Keratinocyte (primary cell): ENCODE measurements at regions not wholly inside any gene's neighbourhood (a gene's known extent, or its start where the extent isn't known, plus 50 kb on each side); places are given as distances from the start of the nearest gene placed in this dataset.

Experiments
- DNase-seq: peaks from one replicate; pipeline ENCODE4 v3.0.0-alpha.2; 2011; ENCODE audit warnings: low read depth, missing footprints, low spot score
- FAIRE-seq: peaks from 2 replicates; lab custom pipeline; 2011; peaks lifted over from hg19 to GRCh38; lab: Jason Lieb, UNC
- H2AFZ ChIP-seq: 2 replicates; pipeline ENCODE4 v1.6.0; 2012; ENCODE audit warnings: low read length, control low read depth, inconsistent platforms; ENCODE audit not compliant: control insufficient read depth
- H3K27ac ChIP-seq: 2 replicates; pipeline ENCODE4 v1.5.1; 2011; ENCODE audit warnings: low read length; ENCODE audit not compliant: control insufficient read depth, insufficient read depth
- H3K27me3 ChIP-seq: 3 replicates; pipeline ENCODE4 v1.6.0; 2011; ENCODE audit warnings: low read length; ENCODE audit not compliant: control insufficient read depth, insufficient read depth; ENCODE audit errors: extremely low read depth
- H3K36me3 ChIP-seq, 2 experiments: 2 replicates in 1 of 2; 3 replicates in 1 of 2; pipeline ENCODE4 v1.5.1; 2011; ENCODE audit warnings: low read length in 2 of 2, mild to moderate bottlenecking in 1 of 2; ENCODE audit not compliant: control insufficient read depth in 2 of 2, insufficient read depth in 2 of 2; ENCODE audit errors: extremely low read depth in 1 of 2
- H3K4me1 ChIP-seq: 3 replicates; pipeline ENCODE4 v1.5.1; 2011; ENCODE audit warnings: low read length; ENCODE audit not compliant: control insufficient read depth, insufficient read depth; ENCODE audit errors: extremely low read depth
- H3K4me2 ChIP-seq: 3 replicates; pipeline ENCODE4 v1.6.0; 2011; ENCODE audit warnings: low read depth, low read length; ENCODE audit not compliant: control insufficient read depth, insufficient read depth; ENCODE audit errors: extremely low read depth
- H3K4me3 ChIP-seq, 3 experiments: fragments of 200-600 bp in 1 of 3; sonication (generic) in 1 of 3; 2 replicates in 2 of 3; 3 replicates in 1 of 3; pipeline ENCODE4 v1.5.1; 2011 to 2016; ENCODE audit warnings: low read length in 3 of 3, mild to moderate bottlenecking in 3 of 3, control low read depth in 2 of 3, inconsistent platforms in 1 of 3, low read depth in 1 of 3, mixed read lengths in 1 of 3, mixed run types in 1 of 3, moderate library complexity in 1 of 3; ENCODE audit not compliant: control insufficient read depth in 2 of 3, insufficient read depth in 2 of 3; ENCODE audit errors: extremely low read depth in 1 of 3
- H3K79me2 ChIP-seq: 2 replicates; pipeline ENCODE4 v1.6.0; 2012; ENCODE audit warnings: low read length; ENCODE audit not compliant: control insufficient read depth, insufficient read depth
- H3K9ac ChIP-seq: 3 replicates; pipeline ENCODE4 v1.6.0; 2011; ENCODE audit warnings: low read length; ENCODE audit not compliant: control insufficient read depth, insufficient read depth; ENCODE audit errors: extremely low read depth
- H3K9me1 ChIP-seq: 3 replicates; pipeline ENCODE4 v1.6.0; 2011; ENCODE audit warnings: low read length; ENCODE audit not compliant: control insufficient read depth, insufficient read depth; ENCODE audit errors: extremely low read depth
- H3K9me3 ChIP-seq: 2 replicates; pipeline ENCODE4 v1.5.1; 2012; ENCODE audit warnings: low read depth, low read length; ENCODE audit not compliant: control insufficient read depth
- H4K20me1 ChIP-seq: 3 replicates; pipeline ENCODE4 v1.6.0; 2011; ENCODE audit warnings: low read length; ENCODE audit not compliant: control insufficient read depth, insufficient read depth; ENCODE audit errors: extremely low read depth
- EZH2 ChIP-seq: IDR thresholded peaks from one replicate; pipeline ENCODE4 v1.6.1; 2012; ENCODE audit warnings: inconsistent platforms, mild to moderate bottlenecking, low read length, moderate library complexity
- dilution Hi-C: fragments of 300-500 bp; cut with MboI; formaldehyde crosslinking; loops from one replicate; pipeline ENCODE4 v1.7.0; 2020; ENCODE audit warnings: low sequenced_read_pairs; ENCODE audit not compliant: extremely low pct_ligation_motif_present
- TF ChIP-seq, protein P1 (sequence below), 3 experiments: IDR thresholded peaks in 1 of 3; conservative IDR thresholded peaks in 1 of 3; optimal IDR thresholded peaks in 1 of 3; 2 replicates in 2 of 3; 3 replicates in 1 of 3; pipeline versions ENCODE3 to v1.5.1; 2011; ENCODE audit warnings: low read length in 3 of 3, mild to moderate bottlenecking in 3 of 3, moderate library complexity in 2 of 3, control low read depth in 1 of 3, inconsistent platforms in 1 of 3; ENCODE audit not compliant: insufficient read depth in 2 of 3; ENCODE audit errors: extremely low read depth in 1 of 3

DNA sequence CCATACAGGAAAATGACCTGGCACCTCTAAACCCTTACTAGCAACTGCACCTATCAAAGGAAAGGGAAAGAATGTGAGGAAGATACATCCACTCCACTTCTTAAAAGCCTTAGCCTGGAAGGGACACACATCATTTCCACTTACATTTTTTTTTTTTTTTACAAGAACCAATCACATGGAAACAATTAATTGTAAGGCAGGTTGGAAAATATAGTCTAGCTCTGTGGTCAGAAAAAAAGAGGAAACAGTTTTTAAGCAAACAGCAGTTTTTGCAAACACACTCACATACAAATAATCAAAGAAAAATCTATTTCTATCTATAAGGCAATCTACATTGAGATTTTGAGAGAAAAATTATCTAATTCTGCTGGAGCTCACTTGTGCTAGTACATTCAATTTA lies 98.9 kb upstream of the SPRED1 start:
- H3K9ac ChIP-seq = no peak overlapping the region
- no peaks in the 10 kb centered on the region for H3K27me3 ChIP-seq
- no peaks in the 10 kb centered on the region for H3K4me1 ChIP-seq
- no peaks in the 10 kb centered on the region for H3K36me3 ChIP-seq
- FAIRE-seq (no peak), DNase-seq (no peak)
- no peak overlapping the region for H3K4me3 ChIP-seq
- H3K9me1 ChIP-seq = no peaks in the 10 kb centered on the region
- H3K27ac ChIP-seq = no peak overlapping the region
- no peaks in the 10 kb centered on the region for H4K20me1 ChIP-seq
- H2AFZ ChIP-seq = no peak overlapping the region
- TF ChIP-seq, protein P1, sequence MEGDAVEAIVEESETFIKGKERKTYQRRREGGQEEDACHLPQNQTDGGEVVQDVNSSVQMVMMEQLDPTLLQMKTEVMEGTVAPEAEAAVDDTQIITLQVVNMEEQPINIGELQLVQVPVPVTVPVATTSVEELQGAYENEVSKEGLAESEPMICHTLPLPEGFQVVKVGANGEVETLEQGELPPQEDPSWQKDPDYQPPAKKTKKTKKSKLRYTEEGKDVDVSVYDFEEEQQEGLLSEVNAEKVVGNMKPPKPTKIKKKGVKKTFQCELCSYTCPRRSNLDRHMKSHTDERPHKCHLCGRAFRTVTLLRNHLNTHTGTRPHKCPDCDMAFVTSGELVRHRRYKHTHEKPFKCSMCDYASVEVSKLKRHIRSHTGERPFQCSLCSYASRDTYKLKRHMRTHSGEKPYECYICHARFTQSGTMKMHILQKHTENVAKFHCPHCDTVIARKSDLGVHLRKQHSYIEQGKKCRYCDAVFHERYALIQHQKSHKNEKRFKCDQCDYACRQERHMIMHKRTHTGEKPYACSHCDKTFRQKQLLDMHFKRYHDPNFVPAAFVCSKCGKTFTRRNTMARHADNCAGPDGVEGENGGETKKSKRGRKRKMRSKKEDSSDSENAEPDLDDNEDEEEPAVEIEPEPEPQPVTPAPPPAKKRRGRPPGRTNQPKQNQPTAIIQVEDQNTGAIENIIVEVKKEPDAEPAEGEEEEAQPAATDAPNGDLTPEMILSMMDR (optimal IDR thresholded peaks at IDR 0.05 in 1 of 3, IDR thresholded peaks at IDR 0.05 in 1 of 3, conservative IDR thresholded peaks at IDR 0.05 in 1 of 3; ENCODE audit: extremely low read depth in 1 of 3, insufficient read depth in 2 of 3, low read length in 3 of 3) = no peak
- no peak for TF ChIP-seq EZH2
- dilution Hi-C loops = no loop called here
- H3K9me3 ChIP-seq = no peaks in the 10 kb centered on the region
- H3K79me2 ChIP-seq = no peaks in the 10 kb centered on the region
- H3K4me2 ChIP-seq = no peak overlapping the region

DNA sequence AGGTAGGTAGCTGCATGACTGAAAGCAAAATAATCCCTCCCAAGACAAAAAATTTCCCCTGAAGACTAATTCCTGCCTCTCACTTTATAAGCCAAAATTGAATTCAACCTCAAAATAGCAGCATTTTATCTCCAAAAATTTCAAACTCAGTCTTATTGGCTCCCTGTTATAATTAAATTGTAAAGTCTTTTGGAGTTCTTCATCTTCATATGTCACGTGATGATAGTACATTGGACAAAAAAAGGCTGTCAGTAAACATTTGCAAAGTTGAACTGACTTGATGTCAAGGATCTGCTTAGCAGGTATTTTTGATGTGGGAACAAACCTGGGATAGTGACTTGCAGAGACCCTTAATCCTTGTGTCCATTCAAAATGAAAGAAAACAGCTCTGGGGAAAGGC lies 98.4 kb upstream of the SPRED1 start:
- FAIRE-seq = no peak
- Histone ChIP-seq H3K79me2 (no peaks in the 10 kb centered on the region), H3K9me3 (no peaks in the 10 kb centered on the region), H3K36me3 (no peaks in the 10 kb centered on the region), H3K27ac (no peak overlapping the region), H3K4me1 (no peaks in the 10 kb centered on the region), H3K4me2 (no peak overlapping the region), H3K4me3 (no peak overlapping the region), H4K20me1 (no peaks in the 10 kb centered on the region), H3K9me1 (no peaks in the 10 kb centered on the region), H3K9ac (no peak overlapping the region), H2AFZ (no peak overlapping the region), H3K27me3 (no peaks in the 10 kb centered on the region)
- dilution Hi-C loops = no loop called here
- no peak for DNase-seq
- no peak for TF ChIP-seq EZH2
- TF ChIP-seq, protein P1 (optimal IDR thresholded peaks at IDR 0.05 in 1 of 3, IDR thresholded peaks at IDR 0.05 in 1 of 3, conservative IDR thresholded peaks at IDR 0.05 in 1 of 3; ENCODE audit: extremely low read depth in 1 of 3, insufficient read depth in 2 of 3, low read length in 3 of 3) = no peak
